GM19463 (cell line): ENCODE measurements at regions not wholly inside any gene's neighbourhood (a gene's known extent, or its start where the extent isn't known, plus 50 kb on each side); places are given as distances from the start of the nearest gene placed in this dataset.
A peak's percentile ranks its signal among the peaks of the same experiment; 100 is the strongest.
"Not testable (repeated sequence)": the region's sequence is repeated elsewhere in the genome, so short reads cannot be mapped to it uniquely, and the experiment has no call there.

ENCODE experiments used
- ATAC-seq: cut with Tn5 transposase; IDR thresholded peaks from one replicate; pipeline ENCODE4 v1.9.1; 2021; ENCODE audit warnings: mild to moderate bottlenecking, moderate library complexity; ENCODE audit not compliant: unreplicated experiment

GRCh38 chr6:57860481-57861315, 543.3 kb downstream of the PRIM2 start:
- not testable (repeated sequence) for ATAC-seq

- ATAC-seq = not testable (repeated sequence)
These were observed 552.7 kb downstream of the PRIM2 start for GRCh38 chr6:57870083-57870482.

- ATAC-seq = not testable (repeated sequence)
These were observed 556.0 kb downstream of the PRIM2 start for GRCh38 chr6:57873424-57873823.

GRCh38 chr6:57876659-57877058, 559.2 kb downstream of the PRIM2 start:
- not testable (repeated sequence) for ATAC-seq

- ATAC-seq = not testable (repeated sequence)
These were observed 560.3 kb downstream of the PRIM2 start for GRCh38 chr6:57877729-57878128.

GRCh38 chr6:57878792-57879191, 561.4 kb downstream of the PRIM2 start:
- ATAC-seq = not testable (repeated sequence)

GRCh38 chr6:57898850-57899249, 581.4 kb downstream of the PRIM2 start:
- ATAC-seq = peak; percentile 71

- not testable (repeated sequence) for ATAC-seq
These were observed 583.4 kb downstream of the PRIM2 start for GRCh38 chr6:57900687-57901399.

GRCh38 chr6:57901445-57901844, 584.0 kb downstream of the PRIM2 start:
- not testable (repeated sequence) for ATAC-seq

GRCh38 chr6:57904356-57904755, 586.9 kb downstream of the PRIM2 start:
- ATAC-seq = not testable (repeated sequence)

- not testable (repeated sequence) for ATAC-seq
These were observed 597.9 kb downstream of the PRIM2 start for GRCh38 chr6:57915300-57915699.

GRCh38 chr6:57942966-57943365, 625.5 kb downstream of the PRIM2 start:
- ATAC-seq = not testable (repeated sequence)

- ATAC-seq = not testable (repeated sequence)
These were observed 628.8 kb downstream of the PRIM2 start for GRCh38 chr6:57946084-57946768.

GRCh38 chr6:57946769-57947091, 629.3 kb downstream of the PRIM2 start:
- not testable (repeated sequence) for ATAC-seq

GRCh38 chr6:57948481-57948880, 631.1 kb downstream of the PRIM2 start:
- not testable (repeated sequence) for ATAC-seq

GRCh38 chr6:57950430-57950829, 633.0 kb downstream of the PRIM2 start:
- not testable (repeated sequence) for ATAC-seq

- ATAC-seq = not testable (repeated sequence)
These were observed 649.3 kb downstream of the PRIM2 start for GRCh38 chr6:57966757-57967156.

- ATAC-seq = not testable (repeated sequence)
These were observed 654.5 kb downstream of the PRIM2 start for GRCh38 chr6:57971956-57972355.

GRCh38 chr6:57974653-57975052, 657.2 kb downstream of the PRIM2 start:
- no peak for ATAC-seq

- ATAC-seq = not testable (repeated sequence)
These were observed 657.7 kb downstream of the PRIM2 start for GRCh38 chr6:57975127-57975526.

- not testable (repeated sequence) for ATAC-seq
These were observed 658.9 kb downstream of the PRIM2 start for GRCh38 chr6:57976371-57976770.
